ENCODE measurements at regions not wholly inside any gene's neighbourhood (a gene's known extent, or its start where the extent isn't known, plus 50 kb on each side); places are given as distances from the start of the nearest gene placed in this dataset.

- no peak for TF ChIP-seq CTCF (IDR thresholded peaks at IDR 0.05)
- intact Hi-C loops (cut with DNase I, micrococcal nuclease), result no loop called here
Measured at GRCh38 chr18:1564793-1565192, 660.1 kb downstream of the ADCYAP1 start.

GRCh38 chr18:1571206-1571605 is 666.5 kb downstream of the ADCYAP1 start:
- intact Hi-C loops (cut with DNase I, micrococcal nuclease), result no loop called here
- TF ChIP-seq CTCF (IDR thresholded peaks at IDR 0.05), result no peak
- H3K9me3 ChIP-seq, result peaks cover 15% of the 10 kb centered on the region
- DNase-seq, result no peak
- no peaks in the 10 kb centered on the region for H3K36me3 ChIP-seq (ENCODE audit: low read depth)
- ATAC-seq, result no peak
- H3K4me3 ChIP-seq, result no peak overlapping the region
- no peaks in the 10 kb centered on the region for H3K4me1 ChIP-seq (ENCODE audit: low read depth)

More at GRCh38 chr18:1564793-1565192, 660.1 kb downstream of the ADCYAP1 start:
- no peak overlapping the region for H3K4me3 ChIP-seq
- ATAC-seq (no peak), DNase-seq (no peak)
- H3K9me3 ChIP-seq, result peaks cover 18% of the 10 kb centered on the region
- H3K36me3 ChIP-seq (ENCODE audit: low read depth), result no peaks in the 10 kb centered on the region
- H3K4me1 ChIP-seq (ENCODE audit: low read depth), result no peaks in the 10 kb centered on the region

- DNase-seq, result no peak
- H3K4me3 ChIP-seq, result no peak overlapping the region
- intact Hi-C loops (cut with DNase I, micrococcal nuclease), result no loop called here
- H3K9me3 ChIP-seq, result peaks cover 7% of the 10 kb centered on the region
- H3K36me3 ChIP-seq (ENCODE audit: low read depth), result no peaks in the 10 kb centered on the region
- ATAC-seq, result no peak
- H3K4me1 ChIP-seq (ENCODE audit: low read depth), result no peaks in the 10 kb centered on the region
- no peak for TF ChIP-seq CTCF (IDR thresholded peaks at IDR 0.05)
Measured at GRCh38 chr18:1573732-1574131, 669.1 kb downstream of the ADCYAP1 start.

- intact Hi-C loops (cut with DNase I, micrococcal nuclease), result no loop called here
- Histone ChIP-seq H3K4me1 (ENCODE audit: low read depth) (no peaks in the 10 kb centered on the region), H3K9me3 (peaks cover 5% of the 10 kb centered on the region), H3K4me3 (no peak overlapping the region), H3K36me3 (ENCODE audit: low read depth) (no peaks in the 10 kb centered on the region)
- ATAC-seq, result no peak
- no peak for TF ChIP-seq CTCF (IDR thresholded peaks at IDR 0.05)
- DNase-seq, result no peak
Measured at GRCh38 chr18:1575084-1575483, 670.4 kb downstream of the ADCYAP1 start.

- Histone ChIP-seq H3K4me3 (no peak overlapping the region), H3K9me3 (no peaks in the 10 kb centered on the region), H3K4me1 (ENCODE audit: low read depth) (no peaks in the 10 kb centered on the region), H3K36me3 (ENCODE audit: low read depth) (no peaks in the 10 kb centered on the region)
- intact Hi-C loops (cut with DNase I, micrococcal nuclease), result no loop called here
- no peak for DNase-seq
- ATAC-seq, result no peak
- no peak for TF ChIP-seq CTCF (IDR thresholded peaks at IDR 0.05)
Measured at GRCh38 chr18:1578505-1578904, 673.8 kb downstream of the ADCYAP1 start.

- no peak for TF ChIP-seq CTCF (IDR thresholded peaks at IDR 0.05)
- Histone ChIP-seq H3K9me3 (no peaks in the 10 kb centered on the region), H3K4me3 (no peak overlapping the region), H3K36me3 (ENCODE audit: low read depth) (no peaks in the 10 kb centered on the region), H3K4me1 (ENCODE audit: low read depth) (no peaks in the 10 kb centered on the region)
- intact Hi-C loops (cut with DNase I, micrococcal nuclease), result loop anchor here in 1 of 2 donors (10.0 kb wide), 1 partner anchor 963 kb away; no protein-coding TSS in a partner anchor
- DNase-seq (no peak), ATAC-seq (no peak)
Measured at GRCh38 chr18:1581581-1581980, 676.9 kb downstream of the ADCYAP1 start.

Measured in mucosa of descending colon (tissue), 3 donors.